PC-9 (cell line): ENCODE measurements at regions not wholly inside any gene's neighbourhood (a gene's known extent, or its start where the extent isn't known, plus 50 kb on each side); places are given as distances from the start of the nearest gene placed in this dataset.

Experiments used
- CTCF ChIP-seq: fragments of 200-600 bp; sonication (generic); conservative IDR thresholded peaks from 2 replicates; pipeline ENCODE4 v1.6.1; 2017; ENCODE audit warnings: mixed run types, antibody characterized with exemption, mild to moderate bottlenecking, moderate library complexity
- EZH2 ChIP-seq: fragments of 200-600 bp; sonication (generic); IDR thresholded peaks from 2 replicates; pipeline ENCODE4 v1.8.0; 2017; ENCODE audit warnings: antibody characterized with exemption, low read depth

GRCh38 chr10:131769571-131770410 is 131.0 kb upstream of the PPP2R2D start:
- no peak for TF ChIP-seq CTCF
- no peak for TF ChIP-seq EZH2
